Right ventricle myocardium superior (tissue), 1 donor: ENCODE measurements at regions not wholly inside any gene's neighbourhood (a gene's known extent, or its start where the extent isn't known, plus 50 kb on each side); places are given as distances from the start of the nearest gene placed in this dataset.

Source experiments
- ATAC-seq: fragments of 200-7000 bp; cut with Tn5 transposase; one replicate; pipeline ENCODE4 v1.9.1; 2020; ENCODE audit warnings: mild to moderate bottlenecking; ENCODE audit not compliant: poor library complexity
- DNase-seq: peaks from one replicate; pipeline ENCODE4 v3.0.0-alpha.2; 2020
- intact Hi-C: fragments of 100-400 bp; cut with DNase I; formaldehyde crosslinking; loops from one replicate; pipeline ENCODE4 v1.11.2; 2022
- donor health status: DM: no; HTN: yes; CAD: no; lungs with severe emphysema.

- no peak for ATAC-seq
- DNase-seq: no peak
- intact Hi-C loops: no loop called here
These were observed 264.4 kb upstream of the GAS1 start for GRCh38 chr9:87211669-87212068.

- ATAC-seq (no peak), DNase-seq (no peak)
- intact Hi-C loops: no loop called here
These were observed 265.3 kb upstream of the GAS1 start for GRCh38 chr9:87212605-87213021.

- DNase-seq (no peak), ATAC-seq (no peak)
- intact Hi-C loops: no loop called here
These were observed 266.6 kb upstream of the GAS1 start for GRCh38 chr9:87213948-87214347.

- intact Hi-C loops: no loop called here
- DNase-seq (no peak), ATAC-seq (no peak)
These were observed 267.7 kb upstream of the GAS1 start for GRCh38 chr9:87214991-87215390.

DNA sequence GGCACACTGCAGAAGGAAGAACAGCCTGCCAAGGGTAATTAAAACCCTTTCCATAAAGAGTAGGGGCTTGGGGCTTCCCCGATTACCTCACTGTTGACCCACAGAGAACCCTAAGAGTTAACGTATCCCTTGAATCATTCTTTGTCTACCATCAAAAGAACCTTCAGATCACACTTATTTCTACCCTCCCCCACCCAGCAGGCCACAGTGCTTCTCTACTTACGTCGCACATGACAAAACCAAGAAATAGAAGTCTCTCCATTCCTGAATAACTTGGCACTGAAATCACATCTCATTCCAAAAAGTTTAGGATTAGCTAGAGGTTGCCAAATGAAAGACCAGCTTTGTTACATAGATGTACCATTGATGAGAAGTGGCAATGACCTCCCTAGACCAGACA, 268.7 kb upstream of the GAS1 start:
- ATAC-seq: no peak
- intact Hi-C loops: no loop called here
- no peak for DNase-seq

GRCh38 chr9:87216897-87217455, 269.7 kb upstream of the GAS1 start:
- intact Hi-C loops: no loop called here
- no peak for ATAC-seq
- no peak for DNase-seq

- DNase-seq (peak; percentile 38), ATAC-seq (peak; percentile 82)
- intact Hi-C loops: no loop called here
These were observed 274.0 kb upstream of the DAPK1 start for GRCh38 chr9:87223392-87224246.

GRCh38 chr9:87226896-87227295, 270.8 kb upstream of the DAPK1 start:
- intact Hi-C loops: no loop called here
- DNase-seq (no peak), ATAC-seq (no peak)

DNA sequence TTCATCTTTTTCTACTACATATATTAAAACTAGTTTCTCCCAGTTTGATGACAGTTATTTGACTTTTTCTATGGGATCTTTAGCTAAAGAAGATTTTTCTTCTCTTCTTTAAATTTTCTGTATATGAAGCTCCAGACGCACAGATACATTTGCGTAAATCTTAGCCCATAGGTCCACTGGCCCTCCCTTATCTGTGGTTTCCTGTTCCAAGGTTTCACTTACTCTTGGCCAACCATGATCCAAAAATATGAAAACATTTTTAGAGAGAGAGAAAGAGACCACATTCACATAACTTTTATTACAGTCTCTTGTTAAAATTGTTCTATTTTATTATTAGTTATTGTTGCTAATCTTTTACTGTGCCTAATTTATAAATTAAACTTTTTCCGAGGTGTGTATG, 270.2 kb upstream of the DAPK1 start:
- intact Hi-C loops: no loop called here
- DNase-seq: no peak
- ATAC-seq: no peak

DNA sequence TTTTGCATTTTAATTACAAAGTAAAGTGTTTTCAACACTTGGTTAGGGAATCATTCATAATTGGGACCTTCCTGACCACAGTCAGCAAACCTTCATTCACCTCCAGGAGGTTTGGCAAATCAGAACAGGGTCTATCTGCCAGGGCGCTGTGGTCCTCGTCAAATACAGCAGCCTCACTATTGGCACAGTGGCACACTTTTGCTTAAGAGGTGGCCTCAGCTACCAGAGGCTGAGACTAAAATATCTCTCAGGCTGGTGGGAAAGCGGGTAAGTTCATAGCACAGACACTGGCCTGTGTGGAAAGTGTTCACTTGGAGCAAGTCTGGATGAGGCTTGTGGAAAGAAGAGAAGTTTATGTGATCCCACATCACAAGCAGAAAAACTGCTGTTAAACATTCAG, 268.6 kb upstream of the DAPK1 start:
- ATAC-seq (peak; percentile 68), DNase-seq (no peak)
- intact Hi-C loops: no loop called here

DNA sequence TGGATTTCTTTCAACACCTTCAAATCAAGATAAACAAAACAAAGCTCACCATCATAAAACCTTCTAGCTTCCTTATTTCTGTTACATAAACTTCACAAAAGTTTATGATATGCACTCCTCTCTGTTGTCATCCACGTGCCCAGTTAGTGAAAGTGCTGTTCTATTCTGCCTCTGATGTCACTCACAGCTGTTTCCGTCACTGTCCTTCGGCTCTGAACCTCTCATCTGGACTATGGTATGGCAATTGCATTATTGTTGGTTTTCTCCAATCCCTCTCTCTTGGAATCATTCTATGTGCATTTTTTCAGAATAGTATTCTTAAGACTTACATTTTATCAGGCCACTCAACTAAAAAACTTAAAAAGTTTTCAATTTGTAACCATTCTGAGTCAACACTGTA, 264.2 kb upstream of the DAPK1 start:
- intact Hi-C loops: no loop called here
- DNase-seq: no peak
- ATAC-seq: no peak

- DNase-seq (no peak), ATAC-seq (peak; percentile 46)
- intact Hi-C loops: no loop called here
These were observed 263.7 kb upstream of the DAPK1 start for GRCh38 chr9:87233899-87234455.

DNA sequence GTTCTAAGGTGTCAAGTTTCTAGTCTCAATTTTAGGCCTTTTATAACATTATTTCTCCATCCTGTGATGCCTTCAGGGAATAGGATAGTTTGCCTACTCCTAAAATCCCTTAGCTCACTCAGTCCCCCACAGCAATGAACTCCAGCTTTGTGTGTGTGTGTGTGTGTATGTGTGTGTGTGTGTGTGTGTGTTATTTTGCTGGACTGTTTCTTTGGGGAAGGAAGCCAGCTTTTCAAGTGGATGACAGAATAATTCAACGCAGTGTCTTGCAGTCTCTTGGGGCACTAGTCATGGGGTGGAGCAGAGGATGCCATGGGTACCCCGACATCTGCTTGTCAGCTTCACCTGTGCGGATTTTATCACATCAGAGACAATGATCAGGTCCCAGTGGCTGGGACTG, 262.8 kb upstream of the DAPK1 start:
- DNase-seq (no peak), ATAC-seq (no peak)
- intact Hi-C loops: no loop called here

GRCh38 chr9:87236546-87236945, 261.1 kb upstream of the DAPK1 start:
- no peak for ATAC-seq
- intact Hi-C loops: no loop called here
- DNase-seq: no peak

DNA sequence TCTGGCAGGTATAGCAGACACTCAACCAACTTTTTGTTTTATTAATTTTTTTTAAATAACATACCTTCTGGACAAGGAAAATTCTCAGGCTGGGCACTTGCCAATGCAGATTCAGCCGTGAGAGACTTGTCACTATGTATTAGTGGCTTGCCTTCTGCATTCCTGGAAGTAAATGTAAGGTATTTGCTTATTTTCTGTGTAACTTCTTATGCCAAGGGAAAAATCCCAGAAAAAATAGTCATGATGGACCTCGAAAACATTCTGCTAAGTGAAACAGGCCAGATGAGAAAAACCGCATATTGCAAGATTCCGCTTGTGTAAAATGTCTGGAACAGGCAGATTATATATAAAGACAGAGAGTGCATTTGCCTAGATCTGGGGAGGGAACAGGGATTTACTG, 260.3 kb upstream of the DAPK1 start:
- DNase-seq: no peak
- ATAC-seq: no peak
- intact Hi-C loops: no loop called here

- ATAC-seq (no peak), DNase-seq (no peak)
- intact Hi-C loops: no loop called here
These were observed 259.1 kb upstream of the DAPK1 start for GRCh38 chr9:87238545-87238944.

- intact Hi-C loops: no loop called here
- DNase-seq: no peak
- no peak for ATAC-seq
These were observed 258.4 kb upstream of the DAPK1 start for GRCh38 chr9:87239312-87239711.

GRCh38 chr9:87243602-87244001, 254.1 kb upstream of the DAPK1 start:
- ATAC-seq: no peak
- DNase-seq: no peak
- intact Hi-C loops: no loop called here

GRCh38 chr9:87245271-87245670, 252.4 kb upstream of the DAPK1 start:
- DNase-seq (no peak), ATAC-seq (no peak)
- intact Hi-C loops: no loop called here

GRCh38 chr9:87247097-87247496, 250.6 kb upstream of the DAPK1 start:
- no peak for ATAC-seq
- intact Hi-C loops: no loop called here

More at GRCh38 chr9:87247097-87247496, 250.6 kb upstream of the DAPK1 start:
- DNase-seq: no peak
